ENCODE measurements at regions not wholly inside any gene's neighbourhood (a gene's known extent, or its start where the extent isn't known, plus 50 kb on each side); places are given as distances from the start of the nearest gene placed in this dataset.

DNA sequence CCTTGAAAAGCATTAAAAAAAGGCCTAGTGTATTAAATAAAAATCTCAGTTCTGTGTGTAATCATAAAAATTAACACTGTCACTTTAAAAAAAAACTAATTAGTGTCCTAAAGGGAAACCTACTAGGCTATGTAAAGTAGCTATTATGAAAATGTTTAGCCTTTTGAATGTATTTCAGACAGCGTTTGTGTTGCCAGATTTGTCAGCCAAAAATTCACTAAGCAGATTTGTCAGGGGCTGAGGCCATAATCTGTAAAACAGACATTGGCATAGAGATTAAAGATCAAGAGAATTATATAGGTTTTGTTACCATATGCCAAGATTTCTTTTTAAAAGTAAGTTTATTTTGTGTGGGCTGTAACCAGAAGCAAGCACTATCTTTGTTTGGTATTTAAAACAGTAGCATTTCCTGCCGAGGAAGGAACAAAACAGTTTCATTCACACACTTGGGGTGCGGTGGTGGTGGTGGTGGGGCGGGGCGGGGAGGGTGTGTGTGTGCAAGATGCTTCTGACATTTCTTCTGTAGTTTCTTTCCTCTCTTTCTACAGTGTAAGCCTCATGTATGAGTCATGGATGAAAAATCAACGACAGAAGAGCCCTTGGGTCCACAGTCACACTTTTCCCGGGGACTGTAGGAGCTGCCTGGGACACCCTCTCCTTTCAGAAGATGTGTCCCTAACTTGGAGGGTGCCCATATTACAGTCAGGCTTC is 328.5 kb upstream of the FANCL start:
- Histone ChIP-seq H4K20me1 (ENCODE audit: insufficient read depth, low read length) (no peaks in the 10 kb centered on the region), H3K9ac (ENCODE audit: low read length) (no peak overlapping the region), H3K4me2 (ENCODE audit: low read depth, low read length) (0 out of 2 replicates have a peak overlapping the region, but pooled peaks have one; percentile 1), H3K9me2 (replicated peaks; ENCODE audit: insufficient read depth, low read length) (no peaks in the 10 kb centered on the region), H3K27ac (ENCODE audit: low read length) (no peak overlapping the region), H3K79me2 (ENCODE audit: low read length) (no peaks in the 10 kb centered on the region), H3K36me3 (replicated peaks; ENCODE audit: insufficient read depth, low read length) (no peaks in the 10 kb centered on the region), H3K9me3 (replicated peaks; ENCODE audit: insufficient read depth, low read length) (no peaks in the 10 kb centered on the region), H2AFZ (ENCODE audit: low read length) (no peak overlapping the region), H3K4me3 (ENCODE audit: low read length) (no peak overlapping the region), H3K27me3 (replicated peaks; ENCODE audit: insufficient read depth, low read length) (no peaks in the 10 kb centered on the region), H3F3A (ENCODE audit: insufficient read depth, low read length) (no peaks in the 10 kb centered on the region), H3K4me1 (ENCODE audit: low read length) (no peaks in the 10 kb centered on the region)
- no peak for DNase-seq
- TF ChIP-seq EZH2phosphoT487 (IDR thresholded peaks at IDR 0.05; ENCODE audit: low read length) (no peak), CTCF (IDR thresholded peaks at IDR 0.05; ENCODE audit: low read length) (no peak), EZH2 (optimal IDR thresholded peaks at IDR 0.05; ENCODE audit: low read depth, low read length) (no peak)

- no peak for TF ChIP-seq EZH2 (optimal IDR thresholded peaks at IDR 0.05; ENCODE audit: low read depth, low read length)
- no peaks in the 10 kb centered on the region for H3K36me3 ChIP-seq (replicated peaks; ENCODE audit: insufficient read depth, low read length)
- no peaks in the 10 kb centered on the region for H4K20me1 ChIP-seq (ENCODE audit: insufficient read depth, low read length)
- H3K27ac ChIP-seq (ENCODE audit: low read length) = no peak overlapping the region
- H2AFZ ChIP-seq (ENCODE audit: low read length) = no peak overlapping the region
- H3K4me3 ChIP-seq (ENCODE audit: low read length) = no peak overlapping the region
- no peak for DNase-seq
- H3K9ac ChIP-seq (ENCODE audit: low read length) = no peak overlapping the region
- H3K4me2 ChIP-seq (ENCODE audit: low read depth, low read length) = no peak overlapping the region
- no peaks in the 10 kb centered on the region for H3K4me1 ChIP-seq (ENCODE audit: low read length)
- H3K79me2 ChIP-seq (ENCODE audit: low read length) = no peaks in the 10 kb centered on the region
- no peaks in the 10 kb centered on the region for H3K9me3 ChIP-seq (replicated peaks; ENCODE audit: insufficient read depth, low read length)
- H3K27me3 ChIP-seq (replicated peaks; ENCODE audit: insufficient read depth, low read length) = no peaks in the 10 kb centered on the region
- no peaks in the 10 kb centered on the region for H3F3A ChIP-seq (ENCODE audit: insufficient read depth, low read length)
- no peaks in the 10 kb centered on the region for H3K9me2 ChIP-seq (replicated peaks; ENCODE audit: insufficient read depth, low read length)
These were observed 327.8 kb upstream of the FANCL start for GRCh38 chr2:58568901-58569300.

GRCh38 chr2:58562276-58562675 is 321.2 kb upstream of the FANCL start:
- H3K9me2 ChIP-seq (replicated peaks; ENCODE audit: insufficient read depth, low read length) = no peaks in the 10 kb centered on the region
- H3K9ac ChIP-seq (ENCODE audit: low read length) = no peak overlapping the region
- H3F3A ChIP-seq (ENCODE audit: insufficient read depth, low read length) = no peaks in the 10 kb centered on the region
- no peaks in the 10 kb centered on the region for H3K36me3 ChIP-seq (replicated peaks; ENCODE audit: insufficient read depth, low read length)
- H3K27ac ChIP-seq (ENCODE audit: low read length) = no peak overlapping the region
- no peaks in the 10 kb centered on the region for H4K20me1 ChIP-seq (ENCODE audit: insufficient read depth, low read length)
- no peaks in the 10 kb centered on the region for H3K27me3 ChIP-seq (replicated peaks; ENCODE audit: insufficient read depth, low read length)
- no peaks in the 10 kb centered on the region for H3K4me1 ChIP-seq (ENCODE audit: low read length)
- H3K4me3 ChIP-seq (ENCODE audit: low read length) = no peak overlapping the region
- no peak overlapping the region for H2AFZ ChIP-seq (ENCODE audit: low read length)
- DNase-seq = no peak
- TF ChIP-seq EZH2 (optimal IDR thresholded peaks at IDR 0.05; ENCODE audit: low read depth, low read length) (no peak), CTCF (IDR thresholded peaks at IDR 0.05; ENCODE audit: low read length) (no peak), EZH2phosphoT487 (IDR thresholded peaks at IDR 0.05; ENCODE audit: low read length) (no peak)
- no peaks in the 10 kb centered on the region for H3K9me3 ChIP-seq (replicated peaks; ENCODE audit: insufficient read depth, low read length)
- no peaks in the 10 kb centered on the region for H3K79me2 ChIP-seq (ENCODE audit: low read length)
- no peak overlapping the region for H3K4me2 ChIP-seq (ENCODE audit: low read depth, low read length)

DNA sequence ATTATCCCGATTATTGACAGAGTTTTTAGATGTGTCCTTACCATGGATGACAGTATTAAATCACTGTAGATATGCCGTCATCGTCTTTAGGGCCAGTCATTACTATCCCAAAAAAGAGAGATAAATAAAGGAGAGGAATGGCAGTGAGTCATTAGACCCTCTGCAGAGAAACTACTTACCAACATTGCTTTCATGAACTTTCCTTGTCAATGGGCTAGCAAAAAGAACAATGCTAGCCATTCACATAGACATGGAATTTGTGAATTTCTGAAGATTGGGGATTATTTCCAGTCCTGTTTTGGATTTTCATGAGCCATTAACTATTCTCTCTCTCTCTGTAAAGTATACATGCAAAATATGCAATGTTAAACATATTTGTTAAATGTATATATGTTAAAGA is 319.4 kb upstream of the FANCL start:
- no peak overlapping the region for H3K4me2 ChIP-seq (ENCODE audit: low read depth, low read length)
- no peak overlapping the region for H3K4me3 ChIP-seq (ENCODE audit: low read length)
- no peak overlapping the region for H2AFZ ChIP-seq (ENCODE audit: low read length)
- TF ChIP-seq EZH2phosphoT487 (IDR thresholded peaks at IDR 0.05; ENCODE audit: low read length) = no peak
- H4K20me1 ChIP-seq (ENCODE audit: insufficient read depth, low read length) = no peaks in the 10 kb centered on the region
- DNase-seq = no peak
- H3F3A ChIP-seq (ENCODE audit: insufficient read depth, low read length) = no peaks in the 10 kb centered on the region
- no peaks in the 10 kb centered on the region for H3K4me1 ChIP-seq (ENCODE audit: low read length)
- H3K27ac ChIP-seq (ENCODE audit: low read length) = no peak overlapping the region
- no peak overlapping the region for H3K9ac ChIP-seq (ENCODE audit: low read length)
- no peaks in the 10 kb centered on the region for H3K9me2 ChIP-seq (replicated peaks; ENCODE audit: insufficient read depth, low read length)
- no peaks in the 10 kb centered on the region for H3K36me3 ChIP-seq (replicated peaks; ENCODE audit: insufficient read depth, low read length)
- H3K27me3 ChIP-seq (replicated peaks; ENCODE audit: insufficient read depth, low read length) = no peaks in the 10 kb centered on the region
- H3K9me3 ChIP-seq (replicated peaks; ENCODE audit: insufficient read depth, low read length) = no peaks in the 10 kb centered on the region
- no peaks in the 10 kb centered on the region for H3K79me2 ChIP-seq (ENCODE audit: low read length)

All from MM.1S (cell line).